T follicular helper cell (primary cell): ENCODE measurements at regions not wholly inside any gene's neighbourhood (a gene's known extent, or its start where the extent isn't known, plus 50 kb on each side); places are given as distances from the start of the nearest gene placed in this dataset.

Experiments used
- DNase-seq: peaks from one replicate; pipeline ENCODE4 v3.0.0-alpha.2; 2020; ENCODE audit warnings: low read depth

- DNase-seq: no peak
Measured at GRCh38 chr12:124504273-124505000, 63.0 kb downstream of the NCOR2 start.

GRCh38 chr12:124503305-124503704, 64.1 kb downstream of the NCOR2 start:
- DNase-seq: no peak

- DNase-seq: no peak
Measured at GRCh38 chr12:124502379-124502778, 65.0 kb downstream of the NCOR2 start.

GRCh38 chr12:124501827-124502226, 65.6 kb downstream of the NCOR2 start:
- DNase-seq: no peak

GRCh38 chr12:124501112-124501561, 66.3 kb downstream of the NCOR2 start:
- DNase-seq: no peak

- DNase-seq: no peak
Measured at GRCh38 chr12:124499898-124500244, 67.5 kb downstream of the NCOR2 start.

- DNase-seq: no peak
Measured at GRCh38 chr12:124499190-124499753, 68.1 kb downstream of the NCOR2 start.

- no peak for DNase-seq
Measured at GRCh38 chr12:124498275-124499189, 68.9 kb downstream of the NCOR2 start.

GRCh38 chr12:124497658-124498057, 69.8 kb downstream of the NCOR2 start:
- DNase-seq: no peak

GRCh38 chr12:124497039-124497438, 70.4 kb downstream of the NCOR2 start:
- no peak for DNase-seq

- DNase-seq: no peak
Measured at GRCh38 chr12:124496584-124496983, 70.8 kb downstream of the NCOR2 start.

- no peak for DNase-seq
Measured at GRCh38 chr12:124495194-124495983, 72.0 kb downstream of the NCOR2 start.

- DNase-seq: no peak
Measured at GRCh38 chr12:124494751-124495129, 72.7 kb downstream of the NCOR2 start.

- DNase-seq: no peak
Measured at GRCh38 chr12:124493809-124494750, 73.3 kb downstream of the NCOR2 start.

- DNase-seq: no peak
Measured at GRCh38 chr12:124492879-124493808, 74.3 kb downstream of the NCOR2 start.

GRCh38 chr12:124491856-124492420, 75.5 kb downstream of the NCOR2 start:
- DNase-seq: no peak

GRCh38 chr12:124491310-124491709, 76.1 kb downstream of the NCOR2 start:
- no peak for DNase-seq

- no peak for DNase-seq
Measured at GRCh38 chr12:124490584-124491305, 76.7 kb downstream of the NCOR2 start.
